ENCODE measurements at regions not wholly inside any gene's neighbourhood (a gene's known extent, or its start where the extent isn't known, plus 50 kb on each side); places are given as distances from the start of the nearest gene placed in this dataset.

GRCh38 chr15:95558131-95558530 is 772.4 kb upstream of the NR2F2 start:
- H3K4me3 ChIP-seq (ENCODE audit: low read depth, low read length) = no peak overlapping the region
- no peak for TF ChIP-seq CTCF (IDR thresholded peaks at IDR 0.05; ENCODE audit: low read depth, low read length)

- H3K4me3 ChIP-seq (ENCODE audit: low read depth, low read length) = no peak overlapping the region
- no peak for TF ChIP-seq CTCF (IDR thresholded peaks at IDR 0.05; ENCODE audit: low read depth, low read length)
Observed at GRCh38 chr15:95558916-95559315, 771.6 kb upstream of the NR2F2 start.

GRCh38 chr15:95559875-95560394 is 770.6 kb upstream of the NR2F2 start:
- TF ChIP-seq CTCF (IDR thresholded peaks at IDR 0.05; ENCODE audit: low read depth, low read length) = no peak
- no peak overlapping the region for H3K4me3 ChIP-seq (ENCODE audit: low read depth, low read length)

- H3K4me3 ChIP-seq (ENCODE audit: low read depth, low read length) = no peak overlapping the region
- no peak for TF ChIP-seq CTCF (IDR thresholded peaks at IDR 0.05; ENCODE audit: low read depth, low read length)
Observed at GRCh38 chr15:95561463-95561862, 769.0 kb upstream of the NR2F2 start.

- no peak overlapping the region for H3K4me3 ChIP-seq (ENCODE audit: low read depth, low read length)
- no peak for TF ChIP-seq CTCF (IDR thresholded peaks at IDR 0.05; ENCODE audit: low read depth, low read length)
Observed at GRCh38 chr15:95563634-95564033, 766.9 kb upstream of the NR2F2 start.

GRCh38 chr15:95565016-95565600 is 765.4 kb upstream of the NR2F2 start:
- TF ChIP-seq CTCF (IDR thresholded peaks at IDR 0.05; ENCODE audit: low read depth, low read length) = no peak
- H3K4me3 ChIP-seq (ENCODE audit: low read depth, low read length) = no peak overlapping the region

- TF ChIP-seq CTCF (IDR thresholded peaks at IDR 0.05; ENCODE audit: low read depth, low read length) = no peak
- H3K4me3 ChIP-seq (ENCODE audit: low read depth, low read length) = no peak overlapping the region
Observed at GRCh38 chr15:95565690-95566089, 764.8 kb upstream of the NR2F2 start.
